Liver (tissue), 7 donors: ENCODE measurements at regions not wholly inside any gene's neighbourhood (a gene's known extent, or its start where the extent isn't known, plus 50 kb on each side); places are given as distances from the start of the nearest gene placed in this dataset.

Experiments used
- DNase-seq: peaks from one replicate; pipeline ENCODE4 v3.0.0-alpha.2; 2017; ENCODE audit warnings: low spot score
- H3K27ac ChIP-seq, 2 donors: one replicate each; pipeline ENCODE4 v1.7.0; 2013; ENCODE audit warnings: inconsistent platforms in 2 of 2, low read length in 2 of 2, control low read depth in 1 of 2, low read depth in 1 of 2, mild to moderate bottlenecking in 1 of 2
- H3K27me3 ChIP-seq, 4 donors: one replicate each; pipeline versions ENCODE4 v1.6.1 to v1.7.0; 2013; ENCODE audit warnings: low read length in 3 of 4, inconsistent platforms in 1 of 4, mild to moderate bottlenecking in 1 of 4, moderate library complexity in 1 of 4; ENCODE audit not compliant: control insufficient read depth in 4 of 4, insufficient read depth in 4 of 4
- H3K36me3 ChIP-seq, 4 donors: one replicate each; pipeline versions ENCODE4 v1.6.1 to v1.7.0; 2013; ENCODE audit warnings: low read length in 3 of 4, mild to moderate bottlenecking in 3 of 4, low read depth in 1 of 4, moderate library complexity in 1 of 4; ENCODE audit not compliant: control insufficient read depth in 4 of 4, insufficient read depth in 3 of 4
- H3K4me1 ChIP-seq, 4 donors: one replicate each; pipeline versions ENCODE4 v1.6.1 to v1.7.0; 2013; ENCODE audit warnings: low read length in 3 of 4, mild to moderate bottlenecking in 3 of 4, moderate library complexity in 1 of 4; ENCODE audit not compliant: control insufficient read depth in 4 of 4, insufficient read depth in 4 of 4
- H3K4me3 ChIP-seq, 3 donors: one replicate each; pipeline versions ENCODE4 v1.6.1 to v1.7.0; 2013; ENCODE audit warnings: low read length in 3 of 3, control low read depth in 1 of 3, low read depth in 1 of 3, mild to moderate bottlenecking in 1 of 3
- H3K9ac ChIP-seq, 2 donors: one replicate each; pipeline ENCODE4 v1.7.0; 2013; ENCODE audit warnings: low read length in 2 of 2, mild to moderate bottlenecking in 2 of 2, moderate library complexity in 2 of 2, control low read depth in 1 of 2, low read depth in 1 of 2
- H3K9me3 ChIP-seq, 4 donors: one replicate each; pipeline versions ENCODE4 v1.6.1 to v1.7.0; 2013; ENCODE audit warnings: low read length in 3 of 4; ENCODE audit not compliant: control insufficient read depth in 4 of 4
- EGR1 ChIP-seq, 2 donors: IDR thresholded peaks; 2 replicates each; pipeline ENCODE4 v1.6.1; 2016 to 2018; ENCODE audit warnings: antibody characterized with exemption in 2 of 2, low read depth in 2 of 2
- FOXA2 ChIP-seq: IDR thresholded peaks from 2 replicates; pipeline ENCODE4 v1.6.1; 2016; ENCODE audit warnings: antibody characterized with exemption
- HNF4G ChIP-seq: IDR thresholded peaks from 2 replicates; pipeline ENCODE4 v1.6.1; 2016; ENCODE audit warnings: antibody characterized with exemption
- JUND ChIP-seq, 2 donors: IDR thresholded peaks; 2 replicates each; pipeline ENCODE4 v1.6.1; 2016; ENCODE audit warnings: antibody characterized with exemption in 2 of 2
- NR2F2 ChIP-seq: IDR thresholded peaks from 2 replicates; pipeline ENCODE4 v1.6.1; 2016; ENCODE audit warnings: antibody characterized with exemption
- RAD21 ChIP-seq, 2 donors: IDR thresholded peaks; 2 replicates each; pipeline ENCODE4 v1.6.1; 2016; ENCODE audit warnings: antibody characterized with exemption in 2 of 2, mild to moderate bottlenecking in 2 of 2
- REST ChIP-seq: IDR thresholded peaks from 2 replicates; pipeline ENCODE4 v1.6.1; 2016; ENCODE audit warnings: antibody characterized with exemption, mild to moderate bottlenecking
- SP1 ChIP-seq: IDR thresholded peaks from 2 replicates; pipeline ENCODE4 v1.6.1; 2018; ENCODE audit warnings: antibody characterized with exemption, mild to moderate bottlenecking
- YY1 ChIP-seq: IDR thresholded peaks from 2 replicates; pipeline ENCODE4 v1.6.1; 2016; ENCODE audit warnings: antibody characterized with exemption, mild to moderate bottlenecking
- ZBTB33 ChIP-seq: IDR thresholded peaks from 2 replicates; pipeline ENCODE4 v1.6.1; 2016; ENCODE audit warnings: antibody characterized with exemption
- WGBS: extraction: QIAGEN DNeasy Blood & Tissue Kit; methylation state at CpG from one replicate; pipeline ENCODE4 v1.1.7; 2013; 5-methylcytosine and 5-hydroxymethylcytosine counted together
- donor health status: healthy.
- donor health status: healthy.
- donor health status: healthy.
- donor health status: healthy.

GRCh38 chr4:176575141-176575730, 217.5 kb downstream of the VEGFC start:
- Histone ChIP-seq H3K4me1 (no peaks in the 10 kb centered on the region), H3K27me3 (peaks cover 0 to 3% (median 0%) of the 10 kb centered on the region in 4 donors), H3K9ac (no peak overlapping the region), H3K36me3 (no peaks in the 10 kb centered on the region), H3K27ac (no peak overlapping the region), H3K9me3 (peaks cover 0 to 3% (median 0%) of the 10 kb centered on the region in 4 donors), H3K4me3 (no peak overlapping the region)
- no peak for DNase-seq
- 33% methylated on average over 2 of the region's 2 CpGs for WGBS
- TF ChIP-seq NR2F2 (peak; percentile 29), RAD21 (IDR thresholded peaks at IDR 0.05) (no peak)

GRCh38 chr4:176579226-176579625, 213.5 kb downstream of the VEGFC start:
- no peak for DNase-seq
- Histone ChIP-seq H3K4me3 (no peak overlapping the region), H3K36me3 (no peaks in the 10 kb centered on the region), H3K4me1 (peaks cover 0 to 1% (median 0%) of the 10 kb centered on the region in 4 donors), H3K27ac (no peak overlapping the region), H3K9me3 (no peaks in the 10 kb centered on the region), H3K27me3 (peaks cover 0 to 5% (median 0%) of the 10 kb centered on the region in 4 donors), H3K9ac (no peak overlapping the region)
- TF ChIP-seq JUND (IDR thresholded peaks at IDR 0.05), result no peak
- TF ChIP-seq ZBTB33, result peak; percentile 11
- 12% methylated on average over 6 of the region's 6 CpGs for WGBS

GRCh38 chr4:176583278-176583677, 209.4 kb downstream of the VEGFC start:
- Histone ChIP-seq H3K4me3 (no peak overlapping the region), H3K27me3 (peaks cover 0 to 2% (median 0%) of the 10 kb centered on the region in 4 donors), H3K36me3 (no peaks in the 10 kb centered on the region), H3K4me1 (peaks cover 0 to 1% (median 0%) of the 10 kb centered on the region in 4 donors), H3K27ac (no peak overlapping the region), H3K9me3 (no peaks in the 10 kb centered on the region), H3K9ac (no peak overlapping the region)
- TF ChIP-seq YY1, result no peak
- TF ChIP-seq NR2F2, result no peak
- TF ChIP-seq FOXA2, result no peak
- 79% methylated on average over 5 of the region's 5 CpGs for WGBS
- DNase-seq, result no peak

GRCh38 chr4:176584031-176584606, 208.6 kb downstream of the VEGFC start:
- Histone ChIP-seq H3K9ac (no peak overlapping the region), H3K36me3 (no peaks in the 10 kb centered on the region), H3K4me1 (peaks cover 0 to 1% (median 0%) of the 10 kb centered on the region in 4 donors), H3K27ac (no peak overlapping the region), H3K27me3 (peaks cover 0 to 2% (median 0%) of the 10 kb centered on the region in 4 donors), H3K9me3 (no peaks in the 10 kb centered on the region), H3K4me3 (no peak overlapping the region)
- TF ChIP-seq JUND (IDR thresholded peaks at IDR 0.05) (no peak), REST (no peak), SP1 (no peak), YY1 (no peak), RAD21 (IDR thresholded peaks at IDR 0.05) (no peak), FOXA2 (no peak), EGR1 (IDR thresholded peaks at IDR 0.05; ENCODE audit: low read depth in 2 of 2) (no peak), HNF4G (no peak), NR2F2 (no peak)
- DNase-seq, result no peak
- WGBS, result 56% methylated on average over 7 of the region's 7 CpGs
